IgD-negative memory B cell (primary cell): ENCODE measurements at regions not wholly inside any gene's neighbourhood (a gene's known extent, or its start where the extent isn't known, plus 50 kb on each side); places are given as distances from the start of the nearest gene placed in this dataset.
"Not testable (repeated sequence)": the region's sequence is repeated elsewhere in the genome, so short reads cannot be mapped to it uniquely, and the experiment has no call there.

ENCODE experiments used
- H3K27ac Mint-ChIP-seq, 3 donors: one replicate each; pipeline ENCODE4 v1.8.0; 2020 to 2022; ENCODE audit warnings: mild to moderate bottlenecking in 3 of 3, mixed read lengths in 3 of 3, moderate library complexity in 1 of 3
- H3K27me3 Mint-ChIP-seq: one replicate; pipeline ENCODE4 v1.8.0; 2021; ENCODE audit warnings: mixed read lengths
- H3K36me3 Mint-ChIP-seq: one replicate; pipeline ENCODE4 v1.8.0; 2020; ENCODE audit warnings: mild to moderate bottlenecking, mixed read lengths
- H3K4me1 Mint-ChIP-seq, 3 donors: one replicate each; pipeline ENCODE4 v1.8.0; 2020 to 2022; ENCODE audit warnings: mixed read lengths in 3 of 3, mild to moderate bottlenecking in 1 of 3
- H3K4me3 Mint-ChIP-seq, 4 donors: one replicate each; pipeline ENCODE4 v1.8.0; 2020 to 2022; ENCODE audit warnings: mild to moderate bottlenecking in 4 of 4, mixed read lengths in 4 of 4, moderate library complexity in 3 of 4
- H3K9me3 Mint-ChIP-seq, 3 donors: one replicate each; pipeline ENCODE4 v1.8.0; 2020 to 2021; ENCODE audit warnings: mixed read lengths in 3 of 3, mild to moderate bottlenecking in 1 of 3

DNA sequence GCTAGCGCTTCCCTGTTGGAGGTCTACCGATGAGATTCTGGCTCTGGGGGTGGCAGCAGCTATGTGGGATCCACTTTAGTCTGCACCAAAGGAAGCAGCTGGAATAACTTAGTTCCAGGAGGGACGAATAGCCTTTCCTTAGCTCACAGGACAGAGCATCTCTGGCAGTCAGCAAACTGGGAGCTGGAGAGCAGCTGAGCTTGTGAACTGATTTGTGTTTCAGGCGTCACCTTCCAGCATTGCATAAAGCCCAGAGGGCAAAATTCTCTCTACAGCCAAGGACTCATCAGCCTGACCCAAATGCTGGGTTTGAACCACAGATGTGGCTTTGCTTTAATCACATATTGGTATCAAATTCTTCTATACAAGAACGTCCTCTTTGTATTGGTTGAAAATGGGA lies 81.9 kb upstream of the PELI2 start:
- Mint-ChIP-seq H3K36me3 (no peaks in the 10 kb centered on the region), H3K9me3 (no peaks in the 10 kb centered on the region), H3K27ac (no peak overlapping the region), H3K4me1 (no peaks in the 10 kb centered on the region), H3K27me3 (peaks cover 8% of the 10 kb centered on the region), H3K4me3 (no peak overlapping the region)

DNA sequence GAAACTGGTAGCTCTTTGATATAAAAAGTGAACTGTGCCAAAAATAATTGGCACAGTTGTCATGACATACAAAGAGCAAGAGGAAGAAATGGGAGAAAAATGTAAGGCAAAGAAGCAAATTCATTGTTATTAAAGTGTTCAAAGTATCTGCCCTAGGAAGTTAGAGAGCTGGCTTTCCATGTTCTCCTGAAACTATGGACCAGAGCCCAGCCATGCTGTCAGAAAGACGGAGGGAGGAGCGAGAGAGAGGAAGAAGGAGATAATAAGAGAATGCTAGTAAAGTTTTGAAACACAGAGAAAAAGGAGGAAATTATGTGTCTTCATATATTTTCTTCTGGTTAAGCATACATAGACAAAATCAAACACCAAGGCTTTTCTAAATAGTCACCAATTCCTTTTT lies 78.1 kb upstream of the PELI2 start:
- Mint-ChIP-seq H3K4me3 (no peak overlapping the region), H3K27me3 (peaks cover 9% of the 10 kb centered on the region), H3K27ac (no peak overlapping the region)

DNA sequence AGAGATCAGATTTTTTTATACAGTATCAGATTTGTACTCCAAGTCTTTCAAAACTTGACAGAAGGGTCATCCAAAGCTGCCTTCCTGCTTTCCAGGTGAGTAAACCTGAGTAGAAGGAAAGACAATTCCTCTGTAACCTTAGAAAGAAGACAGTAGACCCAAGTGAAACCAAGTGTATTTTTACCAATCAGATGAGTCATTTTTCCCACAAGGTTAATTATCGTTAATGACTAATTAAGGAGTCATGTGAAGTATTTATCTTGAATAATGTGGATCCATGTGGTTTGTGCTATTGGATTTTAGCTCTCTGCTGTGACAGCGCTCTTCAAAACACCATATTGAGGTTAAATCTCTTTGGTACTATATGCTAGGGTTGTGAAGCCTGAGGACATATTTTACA lies 74.0 kb upstream of the PELI2 start:
- Mint-ChIP-seq H3K27me3 (peaks cover 4% of the 10 kb centered on the region), H3K4me1 (no peaks in the 10 kb centered on the region), H3K36me3 (peaks cover 2% of the 10 kb centered on the region), H3K27ac (no peak overlapping the region), H3K4me3 (no peak overlapping the region), H3K9me3 (peaks cover 0 to 2% (median 0%) of the 10 kb centered on the region in 3 donors)

More for the DNA sequence above, 78.1 kb upstream of the PELI2 start:
- Mint-ChIP-seq H3K9me3 (peaks cover 0 to 2% (median 0%) of the 10 kb centered on the region in 3 donors), H3K4me1 (no peaks in the 10 kb centered on the region), H3K36me3 (no peaks in the 10 kb centered on the region)

- Mint-ChIP-seq H3K4me3 (no peak overlapping the region), H3K9me3 (peaks cover 0 to 2% (median 0%) of the 10 kb centered on the region in 3 donors), H3K36me3 (peaks cover 2% of the 10 kb centered on the region), H3K4me1 (no peaks in the 10 kb centered on the region), H3K27ac (no peak overlapping the region), H3K27me3 (peaks cover 2% of the 10 kb centered on the region)
Observed at GRCh38 chr14:56046546-56046945, 71.7 kb upstream of the PELI2 start.

GRCh38 chr14:56046996-56047395 lies 71.2 kb upstream of the PELI2 start:
- Mint-ChIP-seq H3K36me3 (peaks cover 2% of the 10 kb centered on the region), H3K4me1 (no peaks in the 10 kb centered on the region), H3K4me3 (no peak overlapping the region), H3K9me3 (peaks cover 0 to 2% (median 0%) of the 10 kb centered on the region in 3 donors), H3K27me3 (peaks cover 2% of the 10 kb centered on the region), H3K27ac (no peak overlapping the region)

GRCh38 chr14:56049536-56049935 lies 68.7 kb upstream of the PELI2 start:
- H3K4me3 Mint-ChIP-seq, result no peak overlapping the region
- H3K9me3 Mint-ChIP-seq, result peaks cover 0 to 2% (median 0%) of the 10 kb centered on the region in 3 donors
- H3K27ac Mint-ChIP-seq, result no peak overlapping the region
- peaks cover 2% of the 10 kb centered on the region for H3K36me3 Mint-ChIP-seq
- no peaks in the 10 kb centered on the region for H3K27me3 Mint-ChIP-seq
- no peaks in the 10 kb centered on the region for H3K4me1 Mint-ChIP-seq

GRCh38 chr14:56055511-56055910 lies 62.7 kb upstream of the PELI2 start:
- Mint-ChIP-seq H3K27ac (no peak overlapping the region), H3K4me3 (no peak overlapping the region), H3K9me3 (peaks cover 0 to 2% (median 0%) of the 10 kb centered on the region in 3 donors), H3K36me3 (no peaks in the 10 kb centered on the region), H3K27me3 (peaks cover 2% of the 10 kb centered on the region), H3K4me1 (no peaks in the 10 kb centered on the region)

DNA sequence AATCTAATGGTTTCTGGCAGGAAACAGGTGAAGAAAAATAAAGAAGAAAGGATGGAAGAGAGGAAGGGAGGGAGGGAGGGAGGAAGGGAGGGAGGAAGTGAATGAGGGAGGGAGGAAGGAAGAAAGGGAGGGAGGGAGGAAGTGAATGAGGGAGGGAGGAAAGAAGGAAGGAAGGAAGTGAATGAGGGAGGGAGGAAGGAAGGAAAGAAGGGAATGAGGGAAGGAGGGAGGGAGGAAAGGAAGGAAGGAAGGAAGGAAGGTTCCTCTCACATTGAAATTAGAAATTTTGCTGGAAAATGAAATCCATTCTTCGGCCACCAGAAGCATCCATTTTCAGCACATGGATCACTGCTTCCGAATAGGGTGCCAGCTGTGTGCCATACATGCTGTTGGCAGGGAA lies 62.2 kb upstream of the PELI2 start:
- Mint-ChIP-seq H3K27me3 (peaks cover 2% of the 10 kb centered on the region), H3K4me1 (no peaks in the 10 kb centered on the region), H3K9me3 (peaks cover 0 to 2% (median 0%) of the 10 kb centered on the region in 3 donors), H3K4me3 (no peak overlapping the region), H3K36me3 (no peaks in the 10 kb centered on the region), H3K27ac (no peak overlapping the region)

- Mint-ChIP-seq H3K27ac (no peak overlapping the region), H3K27me3 (peaks cover 2% of the 10 kb centered on the region)
Observed at GRCh38 chr14:56057071-56057741, 61.0 kb upstream of the PELI2 start.

GRCh38 chr14:56057767-56058166 lies 60.4 kb upstream of the PELI2 start:
- Mint-ChIP-seq H3K36me3 (no peaks in the 10 kb centered on the region), H3K4me1 (no peaks in the 10 kb centered on the region), H3K27ac (no peak overlapping the region), H3K27me3 (peaks cover 2% of the 10 kb centered on the region), H3K4me3 (no peak overlapping the region), H3K9me3 (no peaks in the 10 kb centered on the region)

More at GRCh38 chr14:56057071-56057741, 61.0 kb upstream of the PELI2 start:
- Mint-ChIP-seq H3K4me3 (no peak overlapping the region), H3K4me1 (no peaks in the 10 kb centered on the region), H3K9me3 (peaks cover 0 to 2% (median 0%) of the 10 kb centered on the region in 3 donors), H3K36me3 (no peaks in the 10 kb centered on the region)

DNA sequence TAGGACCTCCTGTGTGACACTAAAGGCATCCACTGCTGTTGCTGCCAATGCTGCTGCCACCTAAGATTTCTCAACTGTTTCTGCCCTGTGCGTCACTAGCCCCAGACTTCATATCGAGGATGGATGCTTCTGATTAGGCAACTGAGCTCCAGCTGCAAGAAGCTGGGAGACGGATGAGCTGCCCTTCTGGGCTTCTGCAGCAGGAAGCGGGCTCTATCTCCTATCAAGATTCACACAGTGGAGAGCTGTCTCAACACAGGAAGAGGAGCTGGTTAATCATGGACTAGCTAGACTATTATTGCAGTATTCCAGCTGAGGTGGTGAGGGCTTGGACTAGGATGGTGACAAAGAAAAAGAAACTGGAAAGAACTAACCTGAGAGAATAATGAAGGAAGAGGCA lies 59.2 kb upstream of the PELI2 start:
- no peak overlapping the region for H3K4me3 Mint-ChIP-seq
- no peak overlapping the region for H3K27ac Mint-ChIP-seq

GRCh38 chr14:56061051-56061450 lies 57.2 kb upstream of the PELI2 start:
- H3K27me3 Mint-ChIP-seq, result peaks cover 2% of the 10 kb centered on the region

More for the DNA sequence above, 59.2 kb upstream of the PELI2 start:
- Mint-ChIP-seq H3K36me3 (no peaks in the 10 kb centered on the region), H3K9me3 (no peaks in the 10 kb centered on the region), H3K4me1 (no peaks in the 10 kb centered on the region), H3K27me3 (peaks cover 2% of the 10 kb centered on the region)

GRCh38 chr14:56063131-56063530 lies 55.1 kb upstream of the PELI2 start:
- peaks cover 2% of the 10 kb centered on the region for H3K27me3 Mint-ChIP-seq
- H3K9me3 Mint-ChIP-seq, result no peaks in the 10 kb centered on the region
- no peak overlapping the region for H3K27ac Mint-ChIP-seq
- H3K4me3 Mint-ChIP-seq, result no peak overlapping the region
- no peaks in the 10 kb centered on the region for H3K4me1 Mint-ChIP-seq
- no peaks in the 10 kb centered on the region for H3K36me3 Mint-ChIP-seq

More at GRCh38 chr14:56061051-56061450, 57.2 kb upstream of the PELI2 start:
- Mint-ChIP-seq H3K36me3 (no peaks in the 10 kb centered on the region), H3K27ac (no peak overlapping the region), H3K9me3 (no peaks in the 10 kb centered on the region), H3K4me3 (no peak overlapping the region), H3K4me1 (no peaks in the 10 kb centered on the region)

- no peaks in the 10 kb centered on the region for H3K36me3 Mint-ChIP-seq
- no peaks in the 10 kb centered on the region for H3K4me1 Mint-ChIP-seq
- H3K27ac Mint-ChIP-seq, result no peak overlapping the region
- H3K27me3 Mint-ChIP-seq, result no peaks in the 10 kb centered on the region
- H3K9me3 Mint-ChIP-seq, result no peaks in the 10 kb centered on the region
- H3K4me3 Mint-ChIP-seq, result no peak overlapping the region
Observed at GRCh38 chr14:56064513-56064912, 53.7 kb upstream of the PELI2 start.

- H3K27ac Mint-ChIP-seq, H3K36me3 Mint-ChIP-seq, H3K4me1 Mint-ChIP-seq, H3K4me3 Mint-ChIP-seq, H3K27me3 Mint-ChIP-seq, H3K9me3 Mint-ChIP-seq: not testable (repeated sequence)
Observed at GRCh38 chr14:56065199-56065598, 53.0 kb upstream of the PELI2 start.

DNA sequence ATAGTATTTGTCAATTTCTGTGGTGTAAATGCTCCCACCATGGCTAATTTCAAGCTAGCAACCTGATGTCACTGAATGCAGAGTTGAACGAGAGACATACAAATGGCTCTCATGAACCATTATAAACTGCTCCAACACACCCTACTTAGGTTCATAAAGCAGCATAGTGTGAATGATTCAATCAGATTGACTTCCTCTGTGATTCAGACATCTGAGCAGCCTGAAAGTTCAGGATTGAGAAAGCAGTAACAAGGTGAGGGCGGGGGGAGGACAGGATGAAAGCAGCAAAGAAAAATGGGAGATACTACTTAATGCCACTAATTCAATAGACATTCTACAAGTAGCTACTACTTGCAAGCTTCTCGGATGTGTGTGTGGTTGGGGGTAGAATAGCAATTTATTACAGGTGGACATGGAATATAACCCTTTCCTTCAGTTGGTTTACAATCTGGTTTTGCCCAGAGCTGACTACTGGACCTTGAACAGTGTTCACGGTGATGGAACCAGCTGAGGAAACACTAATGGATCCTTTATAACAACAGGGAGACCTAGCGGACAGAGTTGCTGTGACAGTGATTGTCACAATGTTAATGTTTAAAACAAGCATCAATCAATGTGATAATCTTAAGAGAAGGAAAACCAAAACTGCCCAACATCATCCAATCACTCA lies 52.5 kb upstream of the PELI2 start:
- Mint-ChIP-seq H3K9me3 (no peaks in the 10 kb centered on the region), H3K4me3 (no peak overlapping the region), H3K27me3 (no peaks in the 10 kb centered on the region), H3K36me3 (no peaks in the 10 kb centered on the region), H3K4me1 (no peaks in the 10 kb centered on the region), H3K27ac (no peak overlapping the region)
